HL-60 (cell line): ENCODE measurements at regions not wholly inside any gene's neighbourhood (a gene's known extent, or its start where the extent isn't known, plus 50 kb on each side); places are given as distances from the start of the nearest gene placed in this dataset.

ENCODE experiments used
- CTCF ChIP-seq: IDR thresholded peaks from one replicate; pipeline ENCODE4 v1.5.1; 2011; ENCODE audit warnings: low read length, control low read depth, inconsistent platforms; ENCODE audit not compliant: insufficient read depth
- GABPA ChIP-seq: IDR thresholded peaks from 2 replicates; pipeline ENCODE4 v1.6.1; 2012; ENCODE audit warnings: low read depth
- POLR2AphosphoS5 ChIP-seq: IDR thresholded peaks from 2 replicates; pipeline ENCODE4 v1.6.1; 2012; ENCODE audit warnings: low read depth
- REST ChIP-seq: IDR thresholded peaks from 2 replicates; pipeline ENCODE4 v1.6.1; 2012; ENCODE audit warnings: low read depth; ENCODE audit not compliant: insufficient replicate concordance
- SPI1 ChIP-seq: IDR thresholded peaks from 2 replicates; pipeline ENCODE4 v1.6.1; 2012; ENCODE audit warnings: low read depth, mild to moderate bottlenecking, borderline replicate concordance

- TF ChIP-seq REST (no peak), CTCF (no peak), POLR2AphosphoS5 (no peak), GABPA (no peak), SPI1 (no peak)
Measured at GRCh38 chr18:73752546-73752945, 395.1 kb downstream of the FBXO15 start.
